ENCODE measurements at regions not wholly inside any gene's neighbourhood (a gene's known extent, or its start where the extent isn't known, plus 50 kb on each side); places are given as distances from the start of the nearest gene placed in this dataset.

DNA sequence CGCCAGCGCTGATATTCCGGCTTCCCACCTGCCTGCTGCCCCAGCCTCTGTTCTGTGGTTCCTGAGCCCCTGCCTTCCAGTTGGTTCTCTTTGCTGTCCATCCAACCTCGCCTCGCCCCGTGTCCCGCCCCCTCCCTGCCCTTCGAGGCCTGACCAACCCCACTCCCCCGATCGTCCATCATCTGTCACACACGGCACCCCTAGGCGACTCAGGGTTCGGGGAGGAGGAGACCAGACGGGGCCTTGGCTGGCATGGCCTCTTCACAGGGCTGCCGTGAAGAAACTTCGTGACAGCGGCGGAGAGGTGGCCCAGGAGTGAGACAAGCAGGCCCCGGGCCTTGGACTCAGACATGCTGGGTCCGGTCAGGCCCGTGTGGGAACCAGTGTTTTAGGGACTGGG, 226.1 kb downstream of the QKI start:
- DNase-seq (ENCODE audit: low spot score), result no peak

DNA sequence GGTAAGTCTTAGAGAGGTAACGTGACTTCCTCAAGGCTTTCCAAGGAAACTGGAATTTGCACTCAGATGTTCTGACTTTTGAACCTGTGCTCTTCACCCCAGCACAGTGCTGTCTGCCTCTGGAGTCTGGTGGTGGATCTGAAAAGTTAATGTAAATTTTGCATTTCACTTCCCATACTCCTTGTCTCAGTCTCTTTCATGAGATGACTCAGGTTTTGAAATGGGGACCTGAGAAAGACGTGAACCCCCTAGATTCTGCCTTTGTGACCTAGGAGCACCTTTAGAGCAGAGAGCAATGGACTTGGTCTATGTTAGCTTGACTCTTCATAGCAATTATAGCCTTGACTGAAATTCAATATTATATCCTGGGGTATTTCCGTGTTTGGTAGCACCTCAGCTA, 223.0 kb downstream of the QKI start:
- no peak for DNase-seq (ENCODE audit: low spot score)

DNA sequence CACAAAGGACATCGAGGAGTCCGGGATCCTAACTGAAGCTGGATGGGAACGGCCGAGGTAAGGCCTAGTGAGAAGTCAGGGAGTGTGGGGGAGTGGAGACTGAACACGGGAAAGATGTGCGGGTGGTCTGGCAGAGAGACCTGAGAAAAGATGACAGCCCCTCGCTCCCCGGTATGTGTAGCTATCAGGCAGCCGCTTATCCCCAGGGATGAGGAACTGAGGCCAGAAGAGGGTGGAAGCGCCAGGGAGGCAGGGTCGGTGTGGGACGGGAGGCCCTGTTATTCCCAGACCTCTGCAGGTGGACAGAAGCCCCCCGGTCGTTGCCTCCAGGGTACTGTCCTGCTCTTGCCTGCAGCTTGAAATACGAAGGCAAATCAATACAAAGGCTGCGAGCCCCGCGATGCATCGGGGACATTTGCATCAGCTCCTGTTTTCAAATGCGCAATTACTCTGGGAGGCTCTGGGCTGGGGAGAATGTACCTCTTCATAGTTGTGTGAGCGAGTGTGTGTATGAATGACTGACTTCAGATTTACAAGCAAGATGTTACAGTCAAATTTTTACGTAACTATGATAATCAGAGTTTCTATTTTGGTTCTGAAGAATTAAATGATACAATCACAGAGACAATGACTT, 221.3 kb downstream of the QKI start:
- DNase-seq (ENCODE audit: low spot score), result no peak

DNA sequence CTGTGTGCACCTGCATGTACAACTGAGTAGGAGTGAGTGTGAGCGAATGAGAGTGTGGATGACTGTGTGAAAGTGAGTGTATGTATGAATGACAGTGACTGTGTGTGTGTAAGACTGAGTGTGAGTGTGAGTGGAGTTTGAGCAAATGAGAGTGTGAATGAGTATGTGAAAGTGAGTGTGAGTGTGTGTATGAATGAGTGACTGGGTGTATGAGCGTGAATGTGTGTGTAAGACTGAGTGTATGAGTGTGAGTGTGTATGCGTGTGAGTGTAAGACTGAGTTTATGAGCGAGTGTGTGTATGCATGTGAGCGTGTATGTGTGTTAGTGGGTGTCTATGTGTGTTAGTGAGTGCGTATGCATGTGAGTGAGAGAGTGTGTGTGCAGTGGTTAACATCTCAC, 220.8 kb downstream of the QKI start:
- DNase-seq (ENCODE audit: low spot score), result no peak

DNA sequence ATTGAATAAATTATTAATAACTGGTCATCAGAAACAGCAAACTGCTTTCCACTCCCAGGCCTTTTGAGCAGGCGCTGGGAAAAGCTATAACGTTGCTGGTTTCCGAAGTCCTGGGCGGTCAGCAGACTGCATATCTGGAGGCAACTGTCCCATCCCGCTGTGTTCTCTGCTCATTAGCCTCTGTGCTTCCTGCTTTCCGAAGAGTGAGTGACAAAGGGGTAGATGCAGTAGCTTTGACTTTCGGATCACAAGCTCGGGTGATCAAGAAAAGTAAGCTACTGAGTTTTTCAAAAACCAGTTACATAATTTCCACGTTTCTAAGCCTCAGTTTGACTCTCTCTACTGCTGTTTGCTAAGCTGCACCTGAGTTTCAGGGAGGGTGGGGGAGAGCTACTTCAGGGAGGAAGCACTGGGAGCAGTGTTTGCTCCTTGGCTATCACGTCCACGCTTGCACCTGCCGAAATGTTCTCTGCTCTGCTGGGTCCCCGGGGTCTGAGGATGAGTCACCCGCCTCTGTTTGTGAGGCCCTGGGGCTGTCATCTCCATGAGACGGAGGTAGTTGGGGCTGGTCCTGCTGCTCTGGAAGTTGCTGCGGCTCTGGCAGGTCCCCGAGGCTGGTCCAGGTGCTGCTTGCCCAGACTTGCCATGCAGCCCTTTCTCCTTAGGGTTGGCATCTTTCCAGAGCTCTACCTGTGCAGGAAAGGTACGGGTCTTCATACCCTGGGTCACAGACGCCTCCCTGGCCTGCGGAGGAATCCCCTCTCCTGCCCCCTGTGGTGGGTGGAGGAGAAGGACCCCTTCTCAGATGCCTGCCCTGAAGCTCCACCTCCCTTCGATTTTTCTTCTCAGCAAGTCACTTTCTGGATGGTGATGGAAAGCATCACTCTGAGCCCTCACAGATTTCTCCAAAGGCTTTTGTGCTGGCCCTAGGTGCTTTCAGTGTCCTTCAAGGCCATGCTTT, 220.0 kb downstream of the QKI start:
- no peak for DNase-seq (ENCODE audit: low spot score)

DNA sequence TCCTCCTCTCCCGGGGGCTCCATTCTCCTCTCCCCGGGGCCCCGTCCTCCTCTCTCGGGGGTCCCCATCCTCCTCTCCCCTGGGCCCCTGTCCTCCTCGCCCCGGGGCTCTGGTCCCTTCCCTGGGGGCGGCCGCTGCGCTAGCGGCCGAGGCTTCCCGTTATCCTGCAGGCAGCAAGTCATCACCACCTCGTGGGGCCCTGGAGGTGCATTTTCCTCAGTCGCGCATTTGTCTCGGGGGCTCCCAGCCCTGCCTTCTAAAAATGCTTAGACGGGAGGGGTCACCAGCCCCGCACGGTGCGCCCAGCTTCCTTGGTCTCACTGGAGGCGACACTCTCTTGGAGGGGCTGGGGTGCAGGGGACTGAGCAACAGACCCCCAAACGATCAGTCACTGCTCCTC, 216.5 kb downstream of the QKI start:
- no peak for DNase-seq (ENCODE audit: low spot score)

DNA sequence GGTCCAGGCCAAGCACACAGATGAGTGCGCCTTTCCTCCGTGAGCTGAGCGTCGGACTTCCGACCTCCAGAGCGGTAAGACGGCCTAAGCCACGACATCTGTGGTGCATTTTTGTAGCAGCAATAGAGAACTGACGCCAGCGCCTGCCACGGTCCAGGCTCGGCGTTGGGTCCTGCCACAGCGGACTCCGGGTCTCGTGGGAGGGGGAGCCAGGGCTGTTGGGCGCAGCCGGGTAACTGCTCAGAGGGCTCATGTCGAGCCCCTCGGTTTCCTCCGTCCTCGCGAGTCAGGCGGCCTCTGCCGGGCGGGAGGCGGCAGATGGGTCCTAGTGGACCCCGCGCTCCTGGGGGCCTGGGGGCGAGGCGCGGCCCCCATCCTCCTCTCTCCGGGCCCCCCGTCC, 216.1 kb downstream of the QKI start:
- no peak for DNase-seq (ENCODE audit: low spot score)

DNA sequence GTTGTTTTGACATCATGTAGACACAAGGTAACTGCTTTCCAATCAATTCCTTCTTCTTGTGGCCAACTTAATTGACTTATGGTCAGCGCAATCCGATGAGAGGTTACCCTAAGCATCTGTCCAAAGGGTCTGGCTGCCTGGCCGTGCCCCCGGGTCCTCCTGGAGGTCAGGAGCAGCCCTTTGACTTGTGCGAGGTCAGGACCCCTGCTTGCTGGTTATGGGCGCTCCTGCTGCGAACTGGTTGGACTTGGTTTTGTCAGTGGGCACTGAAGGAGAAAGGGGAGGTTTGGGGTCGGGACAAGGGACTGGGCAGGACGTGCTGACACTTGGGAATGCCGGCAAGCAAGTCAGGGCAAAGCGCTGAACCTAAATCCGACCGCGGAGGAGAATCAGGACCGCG, 215.6 kb downstream of the QKI start:
- DNase-seq (ENCODE audit: low spot score), result no peak

Small RNAs in the stretch of these regions (small RNA-seq; reads per million reads assigned to genes)
- 0 reads per million in 2 experiments for gene RN7SL366P

All from SK-N-DZ (cell line).